NCI-H2196 treated with DMSO at 0.1 percent for 48 hours (cell line): ENCODE measurements at regions not wholly inside any gene's neighbourhood (a gene's known extent, or its start where the extent isn't known, plus 50 kb on each side); places are given as distances from the start of the nearest gene placed in this dataset.
"Not testable (repeated sequence)": the region's sequence is repeated elsewhere in the genome, so short reads cannot be mapped to it uniquely, and the experiment has no call there.

Experiments
- DNase-seq: peaks from one replicate; lab custom pipeline; 2025; ENCODE audit not compliant: unreplicated experiment; lab: John Stamatoyannopoulos, UW

- not testable (repeated sequence) for DNase-seq
Measured at GRCh38 chr17:26936645-26937044, 357.3 kb upstream of the WSB1 start.

DNA sequence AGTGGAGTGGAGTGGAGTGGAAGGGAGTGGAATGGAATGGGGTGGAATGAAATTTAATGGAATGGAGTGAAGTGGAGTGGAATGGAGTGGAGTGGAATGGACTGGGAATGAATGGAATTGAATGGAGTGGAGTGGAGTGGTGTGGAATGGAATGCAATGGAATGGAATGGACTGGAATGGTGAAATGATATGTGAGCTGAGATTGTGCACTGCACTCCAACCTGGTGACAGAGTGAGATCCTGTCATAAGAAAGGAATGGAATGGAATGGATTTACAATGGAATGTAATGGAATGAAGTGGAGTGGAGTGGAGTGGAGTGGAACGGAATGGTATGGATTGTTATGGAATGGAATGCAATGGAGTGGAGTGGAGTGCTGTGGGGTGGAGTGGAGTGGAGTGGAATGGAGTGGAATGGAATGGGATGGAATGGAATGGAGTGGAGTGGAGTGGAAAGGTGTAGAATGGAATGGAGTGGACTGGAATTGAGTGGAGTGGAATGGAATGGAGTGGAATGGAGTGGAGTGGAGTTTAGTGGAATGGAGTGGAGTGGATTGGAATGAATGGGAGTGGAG, 356.1 kb upstream of the WSB1 start:
- DNase-seq, result not testable (repeated sequence)

- not testable (repeated sequence) for DNase-seq
Measured at GRCh38 chr17:26939755-26940154, 354.2 kb upstream of the WSB1 start.

DNA sequence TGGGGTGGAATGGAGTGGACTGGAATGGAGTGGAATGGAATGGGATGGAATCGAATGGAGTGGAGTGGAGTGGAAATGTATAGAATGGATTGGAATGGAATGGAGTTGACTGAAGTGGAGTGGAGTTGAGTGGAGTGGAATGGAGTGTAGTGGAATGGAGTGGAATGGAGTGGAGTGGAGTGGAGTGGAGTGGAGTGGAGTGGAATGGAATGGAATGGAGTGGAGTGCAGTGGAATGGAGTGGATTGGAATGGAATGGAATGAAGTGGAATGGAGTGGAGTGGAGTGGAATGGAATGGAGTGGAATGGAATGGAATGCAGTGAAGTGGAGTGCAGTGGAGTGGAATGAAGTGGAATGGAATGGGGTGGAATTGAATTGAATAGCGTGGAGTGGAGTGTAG, 353.3 kb upstream of the WSB1 start:
- not testable (repeated sequence) for DNase-seq

GRCh38 chr17:26962255-26963162, 331.4 kb upstream of the WSB1 start:
- no peak for DNase-seq

GRCh38 chr17:26963163-26963503, 330.8 kb upstream of the WSB1 start:
- DNase-seq, result no peak

DNA sequence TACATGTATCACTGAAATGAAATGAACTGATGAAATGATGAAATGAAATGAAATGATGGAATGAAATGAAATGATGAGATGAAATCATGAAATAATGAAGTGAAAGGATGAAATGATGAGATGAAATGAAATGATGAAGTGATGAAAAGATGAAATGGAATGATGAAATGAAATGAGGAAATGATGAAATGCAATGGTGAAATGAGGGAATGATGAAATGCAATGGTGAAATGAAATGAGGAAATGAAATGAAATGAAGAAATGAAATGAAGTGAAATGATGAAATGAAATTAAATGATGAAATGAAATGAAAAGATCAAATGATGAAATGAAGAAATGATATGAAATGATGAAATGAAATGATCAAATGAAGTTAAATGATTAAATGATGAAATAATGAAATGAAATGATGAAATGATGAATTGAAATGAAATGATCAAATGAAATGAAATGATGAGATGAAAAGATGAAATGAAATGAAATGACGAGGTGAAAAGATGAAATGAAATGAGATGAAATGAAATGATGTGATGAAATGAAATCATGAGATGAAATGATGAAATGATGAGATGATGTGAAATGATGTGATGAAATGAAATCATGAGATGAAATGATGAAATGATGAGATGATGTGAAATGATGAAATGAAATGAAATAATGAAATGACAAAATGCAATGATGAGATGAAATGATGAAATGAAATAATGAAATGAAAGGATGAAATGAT, 327.9 kb upstream of the WSB1 start:
- not testable (repeated sequence) for DNase-seq

- DNase-seq, result not testable (repeated sequence)
Measured at GRCh38 chr17:26966625-26967179, 327.2 kb upstream of the WSB1 start.

DNA sequence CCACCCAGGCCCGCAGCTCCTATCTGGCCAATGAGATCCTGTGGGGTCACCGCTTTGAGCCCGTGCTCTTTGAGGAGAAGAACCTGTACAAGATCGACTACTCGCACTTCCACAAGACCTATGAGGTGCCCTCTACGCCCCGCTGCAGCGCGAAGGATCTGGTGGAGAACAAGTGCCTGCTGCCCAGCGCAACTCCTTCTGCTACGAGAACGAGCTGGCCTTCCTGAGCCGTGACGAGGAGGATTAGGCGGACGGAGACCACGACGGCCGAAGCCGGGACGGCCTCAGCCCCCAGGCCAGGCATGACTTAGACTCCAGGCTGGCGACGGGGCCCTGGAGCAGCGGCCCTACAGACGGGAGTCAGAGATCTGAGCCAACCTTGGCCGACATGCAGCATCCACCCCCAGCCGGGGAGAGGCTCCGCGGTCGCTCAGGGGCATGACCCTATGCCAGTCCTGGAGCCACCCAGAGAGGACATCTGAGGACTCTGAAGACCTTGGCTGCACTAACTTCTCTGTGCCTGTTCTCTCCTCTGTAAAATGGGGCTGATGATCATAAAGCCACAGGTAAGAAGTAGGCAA, 312.0 kb upstream of the WSB1 start:
- not testable (repeated sequence) for DNase-seq

- DNase-seq, result not testable (repeated sequence)
Measured at GRCh38 chr17:26982563-26982962, 311.4 kb upstream of the WSB1 start.

DNA sequence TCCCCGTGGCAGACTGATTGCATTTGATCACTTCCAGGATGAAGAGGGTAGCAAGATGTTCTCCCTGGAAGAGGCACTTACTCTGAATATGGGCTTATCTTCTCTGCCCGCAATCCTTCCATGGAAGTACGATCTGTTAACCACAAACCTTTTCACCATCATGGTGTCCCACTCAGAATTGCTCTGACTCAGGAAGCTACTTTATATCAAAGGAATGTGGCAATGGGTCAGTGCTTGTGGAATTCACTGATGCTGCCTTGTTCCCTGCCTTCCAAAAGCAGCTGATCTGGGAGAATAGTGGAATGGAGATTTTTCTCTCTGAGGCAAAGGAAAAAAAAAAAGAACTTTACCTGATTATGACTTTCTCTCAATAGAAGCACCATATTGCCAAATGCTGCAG, 306.1 kb upstream of the WSB1 start:
- not testable (repeated sequence) for DNase-seq

DNA sequence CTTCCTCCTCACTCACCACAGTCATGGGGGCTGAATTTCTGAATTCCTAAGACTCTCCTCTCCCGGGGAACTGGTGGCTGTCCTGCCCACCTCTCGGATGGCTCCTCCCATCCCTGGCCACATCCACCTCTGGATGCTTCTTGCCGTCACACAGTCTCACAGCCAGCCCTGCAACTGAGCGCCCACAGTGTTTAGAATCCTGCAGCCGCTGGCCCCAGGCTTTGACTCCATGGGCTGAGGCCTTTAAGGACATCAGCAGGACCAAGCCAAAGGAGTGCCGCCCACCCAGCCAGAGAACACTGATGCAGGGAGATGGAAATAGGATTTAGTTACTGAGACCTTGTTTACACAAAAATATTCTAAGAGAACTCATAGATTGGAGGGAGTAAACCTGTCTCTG, 299.3 kb upstream of the WSB1 start:
- not testable (repeated sequence) for DNase-seq

DNA sequence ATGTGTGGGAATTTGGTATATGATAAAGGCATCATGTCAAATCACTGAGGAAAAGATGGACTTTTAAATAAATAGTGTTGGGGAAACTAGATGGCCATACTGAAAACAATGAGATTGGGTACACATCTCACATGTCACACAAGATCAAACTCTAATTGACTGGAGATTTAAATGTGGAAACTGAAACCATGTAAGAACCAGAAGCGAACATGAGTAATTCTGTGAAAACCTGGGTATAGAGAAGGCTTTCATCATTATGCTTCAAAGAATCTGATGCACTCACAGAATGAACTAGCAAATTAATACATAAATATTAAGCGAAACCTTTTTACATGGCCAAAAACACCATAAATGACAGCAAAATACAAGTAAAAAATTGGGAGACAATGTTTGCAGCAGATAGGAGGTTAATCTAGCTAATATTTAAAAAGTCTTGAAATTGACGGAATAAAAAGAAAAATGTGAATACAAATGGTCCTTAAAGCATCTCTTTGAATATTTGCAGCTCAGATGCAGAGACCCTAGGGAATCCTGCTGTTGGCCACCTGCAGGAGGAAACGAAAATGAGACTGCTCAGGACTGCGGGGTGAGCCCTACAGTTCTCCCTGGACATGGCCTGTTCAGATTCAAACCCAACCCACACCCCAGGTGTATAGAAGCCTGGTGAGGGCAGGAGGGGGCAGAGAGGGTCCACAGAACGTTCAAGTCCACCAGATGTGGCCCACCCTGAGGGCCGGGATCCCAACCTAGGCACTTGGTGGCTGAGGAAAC, 297.6 kb upstream of the WSB1 start:
- not testable (repeated sequence) for DNase-seq

DNA sequence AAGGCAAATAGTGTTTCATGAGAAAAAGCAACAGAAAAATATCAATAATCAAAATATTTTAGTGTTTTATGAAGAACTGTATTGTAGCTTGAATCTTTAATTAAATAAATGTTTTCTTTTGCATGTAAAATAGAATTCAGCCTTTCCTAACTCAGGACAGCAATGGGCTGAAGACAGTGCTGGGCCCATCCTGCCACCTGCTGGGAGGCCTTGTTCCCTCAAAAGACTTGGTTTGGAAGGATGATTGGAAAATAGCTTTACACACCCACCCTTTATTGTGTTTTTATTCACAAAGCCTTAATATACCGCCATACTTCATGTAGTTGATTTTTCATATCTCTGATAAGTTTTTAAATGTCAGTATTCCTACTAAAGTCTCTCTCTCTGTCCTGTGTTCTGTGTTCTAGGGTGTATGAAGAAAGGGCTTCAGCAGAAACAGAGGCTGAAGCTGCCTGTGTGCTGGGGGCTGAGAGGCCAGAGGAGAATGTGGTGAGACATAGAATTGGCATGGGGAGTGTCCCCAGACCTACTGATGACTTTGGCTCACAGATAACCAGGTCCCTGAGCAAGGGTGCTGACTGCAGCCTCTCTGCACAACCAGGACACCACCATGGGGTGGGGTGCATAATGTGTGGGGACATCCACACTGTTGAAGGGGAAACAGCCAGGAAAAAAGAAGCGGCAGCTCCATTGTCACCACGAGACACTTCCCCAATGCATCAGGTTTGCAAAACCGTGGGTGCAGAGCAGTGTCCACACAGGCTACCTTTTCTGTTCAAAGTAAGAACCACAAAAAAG, 286.0 kb upstream of the WSB1 start:
- DNase-seq, result not testable (repeated sequence)

DNA sequence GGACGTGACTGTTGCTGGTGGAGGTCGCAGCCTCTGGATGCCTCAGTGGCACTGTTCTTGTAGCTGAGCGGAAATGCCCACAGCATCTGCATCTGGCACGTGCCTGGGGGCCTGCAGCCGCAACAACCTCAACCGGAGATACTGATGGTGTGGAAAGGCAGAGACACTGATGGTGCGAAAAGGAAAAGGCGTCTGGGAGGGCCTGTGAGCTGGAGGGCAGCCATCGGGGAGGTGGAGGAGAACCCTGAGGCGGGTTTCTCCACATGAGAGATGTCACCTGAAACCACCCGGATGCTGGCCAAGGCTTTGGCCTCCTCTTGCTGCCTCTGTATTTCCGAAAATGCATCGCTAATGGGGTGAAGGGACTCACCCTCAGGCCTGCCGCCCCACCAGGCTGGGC, 284.8 kb upstream of the WSB1 start:
- DNase-seq, result no peak

- DNase-seq, result not testable (repeated sequence)
Measured at GRCh38 chr17:27010138-27010537, 283.8 kb upstream of the WSB1 start.

GRCh38 chr17:27030552-27030951, 263.4 kb upstream of the WSB1 start:
- DNase-seq, result not testable (repeated sequence)

- no peak for DNase-seq
Measured at GRCh38 chr17:27038676-27039075, 255.2 kb upstream of the WSB1 start.

DNA sequence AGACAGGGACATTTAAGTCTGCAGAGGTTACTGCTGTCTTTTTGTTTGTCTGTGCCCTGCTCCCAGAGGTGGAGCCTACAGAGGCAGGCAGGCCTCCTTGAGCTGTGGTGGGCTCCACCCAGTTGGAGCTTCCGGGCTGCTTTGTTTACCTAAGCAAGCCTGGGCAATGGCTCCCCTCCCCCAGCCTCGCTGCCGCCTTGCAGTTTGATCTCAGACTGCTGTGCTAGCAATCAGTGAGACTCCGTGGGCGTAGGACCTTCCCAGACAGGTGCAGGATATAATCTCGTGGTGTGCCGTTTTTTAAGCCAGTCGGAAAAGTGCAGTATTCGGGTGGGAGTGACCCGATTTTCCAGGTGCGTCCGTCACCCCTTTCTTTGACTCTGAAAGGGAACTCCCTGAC, 248.9 kb upstream of the WSB1 start:
- not testable (repeated sequence) for DNase-seq
